ENCODE measurements at regions not wholly inside any gene's neighbourhood (a gene's known extent, or its start where the extent isn't known, plus 50 kb on each side); places are given as distances from the start of the nearest gene placed in this dataset.

DNA sequence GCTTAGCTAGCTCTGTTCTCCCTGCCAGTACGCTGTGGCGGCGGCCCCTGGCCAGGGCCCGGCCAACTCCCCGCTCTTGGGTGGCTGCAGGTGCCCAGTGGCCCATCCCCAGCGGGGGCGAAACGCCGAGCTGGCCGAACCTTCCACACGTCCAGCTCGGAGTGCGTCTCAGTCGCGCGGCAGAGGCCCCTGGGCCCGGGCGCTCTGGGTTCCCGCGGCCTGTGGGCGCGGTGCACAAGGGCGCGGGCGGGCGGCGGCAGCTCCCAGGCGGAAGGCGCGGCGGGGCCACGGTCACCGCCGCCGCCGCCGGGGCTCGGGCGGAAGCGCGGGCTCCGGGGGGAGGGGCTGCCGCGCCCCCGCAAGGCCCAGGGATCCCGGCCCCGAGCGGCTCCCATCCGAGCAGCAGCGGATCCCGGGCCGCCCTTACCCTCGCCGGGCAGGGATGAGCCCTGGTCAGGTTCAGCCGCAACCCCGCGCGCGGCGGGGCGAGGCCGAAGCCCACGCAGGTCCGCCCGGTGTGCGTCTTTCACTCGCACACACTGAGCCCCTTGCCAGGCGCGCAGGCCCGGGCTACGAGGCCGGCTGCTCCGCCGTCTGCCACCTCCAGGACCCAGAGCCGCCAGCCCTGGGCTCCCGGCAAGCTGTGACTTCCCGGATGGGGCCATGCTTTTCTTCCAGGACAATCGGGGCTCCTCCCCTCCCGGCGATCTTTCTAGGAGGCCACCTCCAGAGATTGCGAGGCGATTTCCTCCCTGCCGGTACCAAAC is 54.2 kb downstream of the CCDC54 start:
- Histone ChIP-seq H3K56ac (replicated peaks; ENCODE audit: insufficient read length, low read depth, low read length) (peak overlapping the region; percentile 91), H4K91ac (replicated peaks; ENCODE audit: insufficient read length, low read length) (peak overlapping the region; percentile 92), H2AK5ac (ENCODE audit: low read depth, low read length) (no peak overlapping the region), H4K5ac (ENCODE audit: insufficient read length, low read depth, low read length) (peak overlapping the region; percentile 85), H3K79me2 (ENCODE audit: control insufficient read depth in 1 of 2, insufficient read depth in 2 of 2, low read length in 2 of 2) (no peaks in the 10 kb centered on the region), H3K9ac (replicated peaks in 1 of 4; ENCODE audit: extremely low read depth in 1 of 4, low read depth in 3 of 4, low read length in 3 of 4) (peak overlapping the region; percentile 81 to 98 (median 89)), H3K4me1 (replicated peaks in 1 of 4; ENCODE audit: control insufficient read depth in 3 of 4, insufficient read depth in 4 of 4, low read length in 3 of 4) (peaks cover 0 to 7% (median 5%) of the 10 kb centered on the region in 4 experiments; a peak in 5 of 7 replicates), H3K23me2 (ENCODE audit: low read depth, low read length) (peaks cover 12% of the 10 kb centered on the region; the same call in 1 of the 2 replicates), H2BK5ac (ENCODE audit: low read depth, low read length) (peak overlapping the region; percentile 93), H3K4ac (replicated peaks; ENCODE audit: insufficient read length, low read depth, low read length) (peak overlapping the region; percentile 57), H4K8ac (ENCODE audit: extremely low read depth, insufficient read depth, low read length) (peak overlapping the region; percentile 98), H3K27ac (ENCODE audit: low read depth, low read length) (peak overlapping the region; percentile 66; the same call in 1 of the 2 replicates), H3K14ac (ENCODE audit: insufficient read length) (no peak overlapping the region), H3K18ac (ENCODE audit: extremely low read depth, low read length) (peak overlapping the region; percentile 81; the same call in 1 of the 2 replicates), H2BK120ac (replicated peaks; ENCODE audit: low read depth, low read length) (peak overlapping the region; percentile 73), H3K4me2 (ENCODE audit: insufficient read depth in 1 of 2, low read depth in 2 of 2, low read length in 2 of 2) (peak overlapping the region; percentile 91 to 98), H3K9me3 (ENCODE audit: insufficient read depth in 2 of 2, low read depth in 1 of 2, low read length in 1 of 2) (no peaks in the 10 kb centered on the region), H3K79me1 (ENCODE audit: low read depth, low read length) (no peaks in the 10 kb centered on the region), H3K36me3 (ENCODE audit: control insufficient read depth in 2 of 4, insufficient read depth in 4 of 4, low read length in 3 of 4) (no peaks in the 10 kb centered on the region), H3K4me3 (ENCODE audit: extremely low read depth in 1 of 4, insufficient read depth in 2 of 4, low read depth in 3 of 4, low read length in 4 of 4) (peak overlapping the region; percentile 57 to 76 (median 71)), H2BK12ac (ENCODE audit: low read depth, low read length) (peak overlapping the region; percentile 95), H3K27me3 (replicated peaks in 1 of 4; ENCODE audit: control insufficient read depth in 3 of 4, extremely low read depth in 1 of 4, insufficient read depth in 3 of 4, low read length in 3 of 4) (peaks cover 0 to 17% (median 12%) of the 10 kb centered on the region in 4 experiments; a peak in 6 of 7 replicates), H4K20me1 (replicated peaks in 1 of 2; ENCODE audit: control insufficient read depth in 1 of 2, insufficient read depth in 2 of 2, low read length in 2 of 2) (no peaks in the 10 kb centered on the region), H2BK15ac (ENCODE audit: low read length) (peak overlapping the region; percentile 14; the same call in 1 of the 2 replicates), H2AFZ (ENCODE audit: low read length) (peak overlapping the region; percentile 99), H2BK20ac (ENCODE audit: low read length) (no peak overlapping the region), H3K23ac (ENCODE audit: insufficient read length) (no peak overlapping the region)
- ChIA-PET POLR2A (ENCODE audit: partially characterized antibody) (interaction anchor here (0.6 to 2.2 kb wide), 21 partner anchors 9 to 195 kb away, joined by 3 to 7 read pairs (median 3); partner anchors contain the start of gene BBX), CTCF (ENCODE audit: partially characterized antibody) (interaction anchor here (0.7 to 6.0 kb wide), 17 partner anchors 8 to 305 kb away, joined by 3 to 51 read pairs (median 4); no protein-coding TSS in a partner anchor)
- FAIRE-seq (no peak), DNase-seq (ENCODE audit: low read depth in 1 of 2, low spot score in 2 of 2) (peak; percentile 67 to 83)
- WGBS, 2 experiments (ENCODE audit: extremely low coverage in 1 of 2, insufficient coverage in 1 of 2, insufficient read length in 1 of 2, insufficient replicate concordance in 2 of 2, low coverage in 1 of 2, low lambda C conversion rate in 2 of 2, missing lambda C conversion rate in 1 of 2): 2% methylated on average over 48 of the region's 83 CpGs; no CpG with 5 or more reads in 1 of the 2 experiments
- peak; percentile 84 for TF ChIP-seq TAF1 (IDR thresholded peaks at IDR 0.05; ENCODE audit: low read depth, low read length)
- 0 out of 4 replicates have a peak, but pooled peaks of 1 of the 2 experiments have one; percentile 17 for TF ChIP-seq SIN3A (conservative IDR thresholded peaks at IDR 0.05 in 1 of 2, IDR thresholded peaks at IDR 0.05 in 1 of 2; ENCODE audit: low read depth in 1 of 2, low read length in 2 of 2)
- peak; percentile 23 for TF ChIP-seq EZH2 (IDR thresholded peaks at IDR 0.05; ENCODE audit: low read depth, low read length, severe bottlenecking)
- TF ChIP-seq ATF2 (IDR thresholded peaks at IDR 0.05; ENCODE audit: low read length): no peak
- no peak for TF ChIP-seq CBX5 (IDR thresholded peaks at IDR 0.05; ENCODE audit: low read depth, low read length)
- TF ChIP-seq NANOG (IDR thresholded peaks at IDR 0.05; ENCODE audit: insufficient read depth, low read depth, low read length, poor library complexity, severe bottlenecking): no peak
- no peak for TF ChIP-seq SIRT6 (IDR thresholded peaks at IDR 0.05; ENCODE audit: low read length)
- TF ChIP-seq USF2 (IDR thresholded peaks at IDR 0.05; ENCODE audit: low read length): no peak

Data from H1 (cell line).